ENCODE measurements at regions not wholly inside any gene's neighbourhood (a gene's known extent, or its start where the extent isn't known, plus 50 kb on each side); places are given as distances from the start of the nearest gene placed in this dataset.
"Not testable (repeated sequence)": the region's sequence is repeated elsewhere in the genome, so short reads cannot be mapped to it uniquely, and the experiment has no call there.

GRCh38 chr4:11821772-11822430, 393.2 kb upstream of the HS3ST1 start:
- Mint-ChIP-seq H3K27ac (no peak overlapping the region), H3K9me3 (peaks cover 15 to 24% of the 10 kb centered on the region in 2 donors), H3K36me3 (peaks cover 0 to 7% of the 10 kb centered on the region in 2 donors)
- DNase-seq (ENCODE audit: low spot score in 2 of 2) (no peak), ATAC-seq (no peak)

DNA sequence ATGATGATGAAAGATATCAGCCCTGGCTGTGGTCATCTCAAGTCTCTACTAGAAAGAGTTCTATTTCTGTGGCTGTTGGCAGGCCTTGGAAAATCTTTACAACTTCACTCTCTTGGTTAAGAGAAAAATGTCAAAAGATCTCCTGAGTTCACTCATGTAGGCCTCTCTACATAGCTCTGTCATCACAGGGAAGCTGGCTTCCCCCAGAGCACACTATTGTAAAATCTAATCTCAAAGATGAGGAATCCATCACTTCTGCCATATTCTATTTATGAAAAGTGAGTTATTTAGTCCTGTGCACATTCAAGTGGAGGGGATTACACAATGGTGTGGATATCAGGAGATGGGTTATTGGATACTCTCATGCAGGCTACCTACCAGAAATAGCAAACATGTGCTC, 388.4 kb upstream of the HS3ST1 start:
- ATAC-seq, result no peak
- H3K36me3 Mint-ChIP-seq, result peaks cover 0 to 7% of the 10 kb centered on the region in 2 donors
- no peak overlapping the region for H3K27ac Mint-ChIP-seq
- peaks cover 4 to 8% of the 10 kb centered on the region in 2 donors for H3K9me3 Mint-ChIP-seq
- DNase-seq (ENCODE audit: low spot score in 2 of 2), result no peak

- Mint-ChIP-seq H3K9me3 (no peaks in the 10 kb centered on the region), H3K36me3 (no peaks in the 10 kb centered on the region), H3K27ac (no peak overlapping the region)
- ATAC-seq (no peak), DNase-seq (ENCODE audit: low spot score in 2 of 2) (no peak)
Measured at GRCh38 chr4:11814758-11815157, 386.1 kb upstream of the HS3ST1 start.

DNA sequence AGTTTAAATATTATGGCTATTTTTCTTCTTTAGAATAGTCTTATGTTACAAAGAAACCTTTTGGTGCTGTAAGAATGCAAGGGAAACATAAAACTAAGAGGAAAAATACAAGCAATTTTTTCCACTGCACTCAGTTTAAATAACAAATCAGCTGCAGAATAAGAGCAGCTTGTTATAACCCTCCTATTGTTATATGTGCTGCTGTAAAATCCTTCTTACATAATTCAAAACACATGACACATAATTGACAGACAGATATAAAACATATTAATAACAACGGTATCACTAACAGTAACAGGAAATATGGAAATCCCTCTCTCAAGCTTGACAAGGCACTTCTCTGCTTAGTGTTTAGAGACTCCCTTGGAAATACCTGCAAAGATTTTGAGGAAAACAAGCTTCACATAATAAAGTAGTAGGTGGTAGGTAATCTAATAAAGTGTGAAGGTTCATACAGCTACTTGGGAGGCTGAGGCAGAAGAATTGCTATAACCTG, 385.3 kb upstream of the HS3ST1 start:
- H3K36me3 Mint-ChIP-seq, result no peaks in the 10 kb centered on the region
- H3K27ac Mint-ChIP-seq, result no peak overlapping the region
- DNase-seq (ENCODE audit: low spot score in 2 of 2) (no peak), ATAC-seq (no peak)
- H3K9me3 Mint-ChIP-seq, result no peaks in the 10 kb centered on the region

DNA sequence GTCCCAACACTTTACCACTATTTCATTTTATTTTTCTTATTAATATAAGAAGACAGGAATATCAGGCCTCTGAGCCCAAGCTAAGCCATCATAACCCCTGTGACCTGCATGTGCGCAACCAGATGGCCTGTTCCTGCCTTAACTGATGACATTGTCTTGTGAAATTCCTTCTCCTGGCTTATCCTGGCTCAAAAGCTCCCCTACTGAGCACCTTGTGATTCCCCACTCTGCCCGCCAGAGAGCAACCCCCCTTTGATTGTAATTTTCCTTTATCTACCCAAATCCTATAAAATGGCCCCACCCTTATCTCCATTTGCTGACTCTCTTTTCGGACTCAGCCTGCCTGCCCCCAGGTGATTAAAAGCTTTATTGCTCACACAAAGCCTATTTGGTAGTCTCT, 382.8 kb upstream of the HS3ST1 start:
- not testable (repeated sequence) for H3K9me3 Mint-ChIP-seq; H3K27ac Mint-ChIP-seq; H3K36me3 Mint-ChIP-seq; DNase-seq (ENCODE audit: low spot score in 2 of 2); ATAC-seq

DNA sequence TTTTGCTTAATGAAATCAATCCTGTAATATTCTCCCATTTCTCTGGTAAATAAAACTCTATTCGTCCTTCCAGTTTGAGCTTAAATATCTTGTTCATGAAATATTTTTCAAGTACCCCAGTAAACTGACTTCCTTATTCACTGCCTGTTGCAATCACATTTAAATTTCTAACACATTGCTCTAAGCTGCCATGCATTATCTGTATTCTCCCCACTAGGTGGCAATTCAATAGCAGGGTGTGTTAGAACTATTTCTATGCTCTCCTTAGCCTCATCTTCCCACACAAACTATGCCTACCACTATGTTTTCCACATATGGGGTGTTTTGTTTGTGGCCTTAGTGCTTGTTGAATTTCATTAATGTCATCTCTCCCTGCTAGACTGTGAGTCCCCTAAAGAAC, 377.1 kb upstream of the HS3ST1 start:
- no peaks in the 10 kb centered on the region for H3K36me3 Mint-ChIP-seq
- H3K27ac Mint-ChIP-seq, result no peak overlapping the region
- ATAC-seq (no peak), DNase-seq (ENCODE audit: low spot score in 2 of 2) (no peak)
- H3K9me3 Mint-ChIP-seq, result no peaks in the 10 kb centered on the region

DNA sequence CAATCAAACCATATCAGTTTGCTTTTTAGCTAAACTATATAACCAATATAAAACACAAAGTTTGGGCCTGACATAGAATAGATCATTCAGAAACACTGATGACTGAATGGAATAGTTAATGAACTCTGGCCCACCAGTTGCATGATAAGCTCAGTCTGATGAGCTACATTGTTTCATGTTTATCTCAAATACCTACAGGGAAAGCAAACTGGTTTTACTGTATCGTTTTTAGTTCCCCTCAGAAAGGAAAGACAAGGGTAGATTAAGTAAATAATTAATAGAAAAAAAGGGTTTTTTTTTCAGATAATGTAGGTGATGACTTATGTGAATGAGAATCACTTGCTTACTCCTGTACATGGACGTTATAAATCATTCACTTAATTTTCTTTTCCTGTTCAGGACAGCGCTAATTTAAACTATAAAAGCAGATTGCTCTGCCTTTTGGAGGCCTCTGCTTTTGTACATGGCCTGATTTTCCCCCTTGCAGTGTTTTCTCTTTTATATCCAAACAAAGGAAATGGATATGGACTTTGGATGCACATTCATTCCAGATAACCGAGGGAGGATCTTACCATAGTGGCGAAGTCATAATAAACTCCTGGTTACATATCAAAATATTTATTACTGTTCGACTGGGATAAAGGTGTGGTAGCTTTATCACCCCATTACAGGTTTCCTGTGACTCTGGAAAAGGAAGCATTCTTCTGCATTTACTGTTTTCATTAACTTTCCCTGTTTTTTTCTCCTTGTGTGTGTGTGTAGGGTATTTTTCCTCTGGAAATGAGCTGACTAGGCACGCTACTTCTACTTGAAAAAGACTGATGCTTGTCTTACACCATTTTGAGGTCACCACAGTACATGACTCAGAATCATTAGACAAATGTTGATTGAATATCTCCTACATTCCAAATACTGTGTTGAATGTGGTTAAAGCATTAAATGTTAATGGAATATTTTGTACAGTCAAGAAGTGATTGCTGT, 373.1 kb upstream of the HS3ST1 start:
- H3K27ac Mint-ChIP-seq, result no peak overlapping the region
- DNase-seq (ENCODE audit: low spot score in 2 of 2) (no peak), ATAC-seq (no peak)
- H3K9me3 Mint-ChIP-seq, result no peaks in the 10 kb centered on the region
- H3K36me3 Mint-ChIP-seq, result no peaks in the 10 kb centered on the region

DNA sequence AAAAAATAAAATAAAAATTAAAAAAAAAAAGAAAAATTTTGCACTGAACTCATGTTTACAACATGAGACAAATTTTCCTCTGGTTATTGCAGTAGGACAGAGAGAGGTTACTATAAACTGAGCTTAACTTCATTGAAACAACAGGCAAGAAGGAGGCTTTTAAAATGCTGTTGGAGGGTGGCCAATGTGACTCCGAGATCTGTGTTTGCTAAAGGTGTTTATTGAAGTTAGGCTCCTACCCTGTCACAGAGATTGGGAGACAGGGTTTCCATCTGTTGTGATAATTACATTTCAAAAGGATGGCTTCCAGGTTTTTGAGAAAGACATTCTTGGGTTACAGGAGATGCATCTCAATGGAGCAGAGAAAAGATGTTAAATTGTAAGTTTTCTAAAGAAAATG, 370.5 kb upstream of the HS3ST1 start:
- Mint-ChIP-seq H3K27ac (no peak overlapping the region), H3K36me3 (no peaks in the 10 kb centered on the region)

DNA sequence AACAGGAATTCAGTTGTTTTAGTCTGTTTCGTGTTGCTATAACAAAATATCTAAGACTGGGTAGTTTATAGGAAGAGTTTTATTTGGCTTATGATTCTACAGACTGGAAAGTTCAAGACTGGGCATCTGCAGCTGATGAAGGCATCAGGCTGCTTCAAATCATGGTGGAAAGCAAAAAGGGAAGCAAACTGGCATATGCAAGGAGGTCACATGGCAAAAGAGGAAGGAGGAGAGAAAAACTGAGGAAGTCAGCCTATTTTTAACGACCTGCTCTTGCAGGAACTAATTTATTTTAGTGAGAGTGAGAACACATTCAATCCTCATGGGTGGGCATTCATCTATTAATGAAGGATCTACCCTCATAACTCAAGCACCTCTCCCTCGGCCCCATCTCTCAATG, 363.1 kb upstream of the HS3ST1 start:
- ATAC-seq (no peak), DNase-seq (ENCODE audit: low spot score in 2 of 2) (no peak)
- Mint-ChIP-seq H3K9me3 (no peaks in the 10 kb centered on the region), H3K27ac (no peak overlapping the region), H3K36me3 (no peaks in the 10 kb centered on the region)

More for the DNA sequence above, 370.5 kb upstream of the HS3ST1 start:
- ATAC-seq, result no peak
- no peaks in the 10 kb centered on the region for H3K9me3 Mint-ChIP-seq
- no peak for DNase-seq (ENCODE audit: low spot score in 2 of 2)

- ATAC-seq (no peak), DNase-seq (ENCODE audit: low spot score in 2 of 2) (no peak)
Measured at GRCh38 chr4:11790230-11790629, 361.5 kb upstream of the HS3ST1 start.

DNA sequence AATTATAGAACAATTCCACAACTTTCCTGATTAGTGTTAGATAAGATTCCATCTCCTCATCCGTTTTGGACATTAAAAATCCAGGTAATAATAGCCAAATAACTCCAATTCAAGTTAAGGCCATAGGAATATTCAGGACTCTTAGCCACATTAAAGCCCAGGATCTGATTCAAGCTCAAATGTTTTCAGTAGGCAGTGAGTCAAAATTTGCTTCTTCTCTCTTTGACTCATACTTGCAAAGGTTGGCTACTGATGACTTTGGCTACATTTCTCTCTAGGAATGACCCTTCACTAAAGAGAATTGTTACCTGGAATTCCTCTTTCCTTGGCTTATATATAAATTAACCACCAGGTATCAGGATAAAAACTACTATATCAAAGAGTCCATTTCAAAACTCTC, 354.9 kb upstream of the HS3ST1 start:
- Mint-ChIP-seq H3K27ac (no peak overlapping the region), H3K36me3 (no peaks in the 10 kb centered on the region), H3K9me3 (no peaks in the 10 kb centered on the region)
- no peak for DNase-seq (ENCODE audit: low spot score in 2 of 2)
- ATAC-seq, result no peak

More at GRCh38 chr4:11790230-11790629, 361.5 kb upstream of the HS3ST1 start:
- Mint-ChIP-seq H3K27ac (no peak overlapping the region), H3K36me3 (no peaks in the 10 kb centered on the region), H3K9me3 (no peaks in the 10 kb centered on the region)

DNA sequence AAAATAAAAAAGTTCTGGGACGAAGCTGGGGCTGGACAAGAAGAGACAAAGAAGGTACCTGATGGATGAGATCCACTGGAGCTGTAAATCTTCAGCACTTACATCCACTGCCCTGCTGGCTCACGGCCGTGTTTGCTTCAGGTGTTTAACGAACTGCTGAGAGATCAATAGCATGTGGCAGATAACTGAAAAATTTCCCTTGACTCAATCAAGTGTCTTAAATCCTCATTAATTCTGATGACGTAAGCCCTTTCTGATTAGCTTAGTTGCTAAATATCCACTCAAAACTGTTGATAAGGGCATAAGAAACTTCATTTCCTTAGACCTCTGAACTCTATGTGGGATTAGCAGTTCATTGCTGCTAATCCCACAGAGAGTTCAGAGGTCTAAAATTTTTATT, 354.2 kb upstream of the HS3ST1 start:
- H3K9me3 Mint-ChIP-seq, result no peaks in the 10 kb centered on the region
- no peak for DNase-seq (ENCODE audit: low spot score in 2 of 2)
- ATAC-seq, result no peak
- no peaks in the 10 kb centered on the region for H3K36me3 Mint-ChIP-seq
- no peak overlapping the region for H3K27ac Mint-ChIP-seq

GRCh38 chr4:11777447-11777846, 348.8 kb upstream of the HS3ST1 start:
- H3K9me3 Mint-ChIP-seq, result no peaks in the 10 kb centered on the region
- no peak for DNase-seq (ENCODE audit: low spot score in 2 of 2)
- H3K27ac Mint-ChIP-seq, result no peak overlapping the region
- H3K36me3 Mint-ChIP-seq, result no peaks in the 10 kb centered on the region
- ATAC-seq, result no peak

GRCh38 chr4:11774346-11774745, 345.7 kb upstream of the HS3ST1 start:
- no peaks in the 10 kb centered on the region for H3K9me3 Mint-ChIP-seq
- H3K36me3 Mint-ChIP-seq, result no peaks in the 10 kb centered on the region
- DNase-seq (ENCODE audit: low spot score in 2 of 2), result no peak
- no peak overlapping the region for H3K27ac Mint-ChIP-seq
- ATAC-seq, result no peak

GRCh38 chr4:11773798-11774197, 345.1 kb upstream of the HS3ST1 start:
- no peaks in the 10 kb centered on the region for H3K9me3 Mint-ChIP-seq
- H3K36me3 Mint-ChIP-seq, result no peaks in the 10 kb centered on the region
- no peak overlapping the region for H3K27ac Mint-ChIP-seq
- ATAC-seq (no peak), DNase-seq (ENCODE audit: low spot score in 2 of 2) (no peak)

DNA sequence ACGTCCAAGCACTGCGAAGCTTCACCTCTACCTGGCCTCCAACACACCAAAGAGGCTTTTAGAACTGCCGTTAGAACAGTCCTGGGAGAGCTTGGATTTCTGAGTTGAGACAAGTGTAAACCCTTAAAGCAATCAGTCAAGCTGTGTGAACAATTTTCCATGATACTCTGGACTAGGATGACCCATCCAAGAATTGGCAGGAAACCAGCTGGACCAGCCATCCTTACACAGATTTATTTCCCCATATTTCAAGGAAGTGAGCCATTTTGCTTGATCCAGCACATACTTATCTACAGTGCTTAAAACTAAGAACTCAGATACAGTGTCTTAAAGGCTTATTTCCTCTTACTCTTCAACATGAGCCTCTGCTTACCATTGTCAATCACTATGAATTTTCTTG, 340.7 kb upstream of the HS3ST1 start:
- Mint-ChIP-seq H3K9me3 (no peaks in the 10 kb centered on the region), H3K36me3 (no peaks in the 10 kb centered on the region), H3K27ac (no peak overlapping the region)
- ATAC-seq, result no peak
- DNase-seq (ENCODE audit: low spot score in 2 of 2), result no peak

DNA sequence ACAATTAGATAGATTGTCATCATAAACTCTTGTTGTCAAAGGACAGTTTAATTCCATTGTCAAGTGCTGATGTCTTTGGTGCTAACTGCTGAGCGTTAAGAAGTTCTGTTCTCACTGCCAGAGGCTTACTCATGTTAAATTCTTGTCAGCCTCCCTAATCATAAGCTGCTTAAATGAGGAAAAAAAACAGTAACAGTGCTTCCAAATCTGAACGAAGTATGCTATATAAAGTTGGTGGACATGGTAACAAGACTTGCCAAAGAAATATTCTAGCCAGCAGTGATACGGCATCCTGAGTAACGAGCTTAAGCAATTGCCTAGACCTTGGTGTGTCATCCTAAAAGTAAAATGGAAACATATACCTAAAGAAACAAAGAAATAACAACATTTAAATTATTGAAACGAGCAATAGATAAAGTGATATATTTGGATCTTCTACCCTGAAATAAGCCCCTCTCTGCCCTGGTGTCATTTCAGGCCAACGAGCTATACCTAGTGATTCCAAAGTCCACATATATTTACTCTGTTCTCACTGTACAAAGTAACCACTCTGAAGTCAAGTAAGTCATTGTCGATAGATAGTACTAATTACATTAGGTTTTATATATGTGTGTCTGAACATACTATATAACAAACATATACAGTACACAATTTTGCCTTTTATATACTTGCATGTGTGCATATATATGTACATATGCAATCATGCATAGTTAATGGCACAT, 339.7 kb upstream of the HS3ST1 start:
- H3K9me3 Mint-ChIP-seq, result no peaks in the 10 kb centered on the region
- no peak for DNase-seq (ENCODE audit: low spot score in 2 of 2)
- ATAC-seq, result no peak
- H3K27ac Mint-ChIP-seq, result no peak overlapping the region
- no peaks in the 10 kb centered on the region for H3K36me3 Mint-ChIP-seq
